Sigmoid colon (tissue), 6 donors: ENCODE measurements at regions not wholly inside any gene's neighbourhood (a gene's known extent, or its start where the extent isn't known, plus 50 kb on each side); places are given as distances from the start of the nearest gene placed in this dataset.

Experiments
- DNase-seq: peaks from one replicate; pipeline ENCODE4 v3.0.0-alpha.2; 2019
- H3K27ac ChIP-seq, 4 donors: fragments of 200-600 bp; sonication (generic); one replicate each; pipeline ENCODE4 v1.5.1; 2016 to 2019; ENCODE audit warnings: mild to moderate bottlenecking in 1 of 4
- H3K27me3 ChIP-seq, 3 donors: fragments of 200-600 bp; sonication (generic); one replicate each; pipeline ENCODE4 v1.5.1; 2019; ENCODE audit warnings: mild to moderate bottlenecking in 1 of 3
- H3K36me3 ChIP-seq, 4 donors: fragments of 200-600 bp; sonication (generic); one replicate each; pipeline ENCODE4 v1.5.1; 2016 to 2019
- H3K4me1 ChIP-seq, 4 donors: fragments of 200-600 bp; sonication (generic); one replicate each; pipeline ENCODE4 v1.5.1; 2017 to 2019
- H3K4me3 ChIP-seq, 4 donors: fragments of 200-600 bp; sonication (generic); one replicate each; pipeline ENCODE4 v1.5.1; 2017 to 2019; ENCODE audit warnings: mild to moderate bottlenecking in 2 of 4, moderate library complexity in 1 of 4
- H3K9me3 ChIP-seq, 4 donors: fragments of 200-600 bp in 3 of 4; sonication (generic) in 3 of 4; one replicate each; pipeline versions ENCODE4 v1.5.1 to v1.6.1; 2013 to 2019
- EP300 ChIP-seq, 4 donors: sonication (generic); formaldehyde crosslinking; IDR thresholded peaks; one replicate each; pipeline ENCODE4 v1.6.1; 2017; ENCODE audit warnings: antibody characterized with exemption in 4 of 4
- POLR2A ChIP-seq, 2 donors: fragments of 450-650 bp; IDR thresholded peaks; one replicate each; pipeline ENCODE4 v1.6.1; 2016; ENCODE audit warnings: antibody characterized with exemption in 2 of 2, mild to moderate bottlenecking in 2 of 2, moderate library complexity in 2 of 2
- POLR2AphosphoS5 ChIP-seq, 4 donors: sonication (generic); formaldehyde crosslinking; IDR thresholded peaks; one replicate each; pipeline ENCODE4 v1.6.1; 2017; ENCODE audit warnings: antibody characterized with exemption in 4 of 4
- WGBS, 2 donors: extraction: QIAGEN DNeasy Blood & Tissue Kit; methylation state at CpG; one replicate each; pipeline ENCODE4 v1.1.7; 2013; 5-methylcytosine and 5-hydroxymethylcytosine counted together
- intact Hi-C: fragments of 100-400 bp; cut with DNase I; formaldehyde crosslinking; loops from one replicate; pipeline ENCODE4 v1.15.1; 2023
- TF ChIP-seq, protein P1 (sequence below), 4 experiments: fragments of 450-650 bp in 3 of 4; fragments of 200-600 bp in 1 of 4; IDR thresholded peaks; one replicate each; pipeline ENCODE4 v1.5.1; 2016 to 2019; ENCODE audit warnings: antibody characterized with exemption in 4 of 4, mild to moderate bottlenecking in 3 of 4, moderate library complexity in 2 of 4
- donor health status: healthy with polysubstance abuse.
- donor health status: healthy.

DNA sequence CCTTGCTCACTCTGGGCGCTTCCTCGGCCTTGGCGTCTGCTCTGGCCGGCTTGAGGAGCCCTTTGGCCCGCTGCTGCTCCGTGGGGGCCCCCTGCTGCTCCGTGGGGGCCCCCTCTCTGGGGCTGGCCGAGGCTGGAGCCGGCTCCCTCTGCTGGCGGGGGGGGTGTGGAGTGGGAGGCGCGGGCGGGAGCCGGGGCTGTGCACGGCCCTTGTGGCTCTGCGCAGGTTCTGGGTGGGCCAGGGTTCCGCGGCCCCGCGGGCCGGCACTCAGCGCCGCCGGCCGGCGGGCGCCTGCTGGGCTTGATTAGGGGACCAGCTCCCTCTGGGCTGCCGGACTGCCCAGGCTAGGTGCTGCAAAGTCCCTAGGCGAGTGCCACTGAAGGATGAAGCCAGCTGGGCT, 436.2 kb downstream of the SLITRK6 start:
- DNase-seq, result no peak
- Histone ChIP-seq H3K27me3 (no peaks in the 10 kb centered on the region), H3K9me3 (no peaks in the 10 kb centered on the region), H3K27ac (no peak overlapping the region), H3K36me3 (no peaks in the 10 kb centered on the region), H3K4me1 (no peaks in the 10 kb centered on the region), H3K4me3 (no peak overlapping the region)
- intact Hi-C loops, result no loop called here
- 91 to 92% methylated on average over 29 of the region's 29 CpGs for WGBS, 2 donors
- TF ChIP-seq POLR2AphosphoS5 (IDR thresholded peaks at IDR 0.05), result no peak
- no peak for TF ChIP-seq POLR2A (IDR thresholded peaks at IDR 0.05)
- no peak for TF ChIP-seq EP300 (IDR thresholded peaks at IDR 0.05)

DNA sequence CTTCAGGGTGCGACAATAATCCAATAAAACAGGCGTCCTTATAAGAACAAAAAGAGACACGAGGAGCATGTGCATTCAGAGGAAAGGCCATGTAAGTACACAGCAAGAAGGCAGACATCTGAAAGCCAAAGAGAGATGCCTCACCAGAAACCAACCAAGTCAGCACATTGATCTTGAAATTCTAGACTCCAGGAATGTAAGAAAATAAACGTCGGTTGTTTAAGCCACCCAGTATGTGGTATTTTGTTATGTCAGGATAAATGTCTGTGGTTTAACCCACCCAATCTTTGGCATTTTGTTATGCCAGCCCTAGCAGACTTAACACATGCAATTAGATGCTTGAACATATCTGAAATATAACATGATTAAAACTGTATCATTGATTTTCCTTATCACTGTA, 452.0 kb downstream of the SLITRK6 start:
- no peak overlapping the region for H3K27ac ChIP-seq
- H3K4me3 ChIP-seq, result no peak overlapping the region
- DNase-seq, result no peak
- H3K27me3 ChIP-seq, result no peaks in the 10 kb centered on the region
- no peaks in the 10 kb centered on the region for H3K36me3 ChIP-seq
- no peaks in the 10 kb centered on the region for H3K4me1 ChIP-seq
- TF ChIP-seq POLR2AphosphoS5 (IDR thresholded peaks at IDR 0.05) (no peak), POLR2A (IDR thresholded peaks at IDR 0.05) (no peak), EP300 (IDR thresholded peaks at IDR 0.05) (no peak)
- TF ChIP-seq, protein P1, sequence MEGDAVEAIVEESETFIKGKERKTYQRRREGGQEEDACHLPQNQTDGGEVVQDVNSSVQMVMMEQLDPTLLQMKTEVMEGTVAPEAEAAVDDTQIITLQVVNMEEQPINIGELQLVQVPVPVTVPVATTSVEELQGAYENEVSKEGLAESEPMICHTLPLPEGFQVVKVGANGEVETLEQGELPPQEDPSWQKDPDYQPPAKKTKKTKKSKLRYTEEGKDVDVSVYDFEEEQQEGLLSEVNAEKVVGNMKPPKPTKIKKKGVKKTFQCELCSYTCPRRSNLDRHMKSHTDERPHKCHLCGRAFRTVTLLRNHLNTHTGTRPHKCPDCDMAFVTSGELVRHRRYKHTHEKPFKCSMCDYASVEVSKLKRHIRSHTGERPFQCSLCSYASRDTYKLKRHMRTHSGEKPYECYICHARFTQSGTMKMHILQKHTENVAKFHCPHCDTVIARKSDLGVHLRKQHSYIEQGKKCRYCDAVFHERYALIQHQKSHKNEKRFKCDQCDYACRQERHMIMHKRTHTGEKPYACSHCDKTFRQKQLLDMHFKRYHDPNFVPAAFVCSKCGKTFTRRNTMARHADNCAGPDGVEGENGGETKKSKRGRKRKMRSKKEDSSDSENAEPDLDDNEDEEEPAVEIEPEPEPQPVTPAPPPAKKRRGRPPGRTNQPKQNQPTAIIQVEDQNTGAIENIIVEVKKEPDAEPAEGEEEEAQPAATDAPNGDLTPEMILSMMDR (IDR thresholded peaks at IDR 0.05), result no peak
- WGBS, 2 donors, result 79 to 81% methylated on average over 5 of the region's 5 CpGs
- intact Hi-C loops, result no loop called here
- no peaks in the 10 kb centered on the region for H3K9me3 ChIP-seq

DNA sequence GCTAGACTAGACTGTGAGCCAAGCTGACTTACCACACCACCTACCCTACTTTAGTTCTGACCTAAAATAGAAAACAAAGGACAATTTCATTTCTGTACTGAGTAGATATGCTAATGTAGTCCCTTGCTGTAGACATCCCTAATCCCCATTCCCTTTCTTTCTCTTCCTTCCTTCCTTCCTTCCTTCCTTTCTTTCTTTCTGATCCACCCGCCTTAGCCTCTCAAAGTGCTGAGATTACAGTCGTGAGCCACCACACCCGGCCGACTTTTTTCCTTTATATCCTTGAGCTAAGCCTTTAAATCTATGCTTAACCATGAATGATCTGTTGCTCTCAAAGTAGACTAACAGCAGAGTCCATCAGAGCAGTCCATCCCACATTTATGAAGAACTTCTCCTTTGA, 465.0 kb downstream of the SLITRK6 start:
- WGBS, 2 donors, result 87 to 89% methylated on average over 4 of the region's 4 CpGs
- Histone ChIP-seq H3K36me3 (no peaks in the 10 kb centered on the region), H3K27ac (no peak overlapping the region), H3K4me1 (no peaks in the 10 kb centered on the region), H3K9me3 (no peaks in the 10 kb centered on the region), H3K4me3 (no peak overlapping the region), H3K27me3 (no peaks in the 10 kb centered on the region)
- TF ChIP-seq, protein P1 (IDR thresholded peaks at IDR 0.05), result no peak
- TF ChIP-seq POLR2A (IDR thresholded peaks at IDR 0.05), result no peak
- TF ChIP-seq EP300 (IDR thresholded peaks at IDR 0.05), result no peak
- no peak for TF ChIP-seq POLR2AphosphoS5 (IDR thresholded peaks at IDR 0.05)
- DNase-seq, result no peak
- intact Hi-C loops, result no loop called here

DNA sequence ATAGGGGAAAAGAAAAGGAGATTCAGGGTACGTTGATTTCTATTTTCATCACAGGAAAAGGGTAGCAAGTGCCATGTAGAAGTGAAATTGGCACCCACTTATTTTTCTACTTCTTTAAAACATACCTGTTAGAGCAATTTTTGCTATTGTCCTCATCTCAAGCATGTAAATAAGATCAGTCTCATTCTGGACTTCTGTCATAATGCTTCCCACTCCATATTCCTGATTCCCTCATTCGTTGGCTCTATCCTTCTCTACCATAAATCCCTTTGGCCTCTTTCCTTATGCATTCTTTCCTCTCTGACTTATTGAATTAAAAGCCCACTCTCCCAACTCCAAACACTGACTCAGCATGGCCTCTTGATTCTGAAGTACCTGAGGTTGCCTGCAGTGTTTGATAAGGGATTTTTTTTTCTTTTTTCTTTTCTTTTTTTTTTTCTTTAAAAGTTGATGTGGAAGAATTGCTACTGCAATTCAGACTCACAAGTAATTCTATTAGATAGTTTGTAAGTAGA, 465.7 kb downstream of the SLITRK6 start:
- Histone ChIP-seq H3K27me3 (no peaks in the 10 kb centered on the region), H3K36me3 (no peaks in the 10 kb centered on the region), H3K9me3 (no peaks in the 10 kb centered on the region), H3K4me1 (no peaks in the 10 kb centered on the region), H3K27ac (no peak overlapping the region), H3K4me3 (no peak overlapping the region)
- TF ChIP-seq EP300 (IDR thresholded peaks at IDR 0.05) (no peak), POLR2AphosphoS5 (IDR thresholded peaks at IDR 0.05) (no peak), POLR2A (IDR thresholded peaks at IDR 0.05) (no peak)
- TF ChIP-seq, protein P1 (IDR thresholded peaks at IDR 0.05), result no peak
- no peak for DNase-seq
- intact Hi-C loops, result no loop called here
- 36 to 44% methylated on average over 2 of the region's 2 CpGs for WGBS, 2 donors

DNA sequence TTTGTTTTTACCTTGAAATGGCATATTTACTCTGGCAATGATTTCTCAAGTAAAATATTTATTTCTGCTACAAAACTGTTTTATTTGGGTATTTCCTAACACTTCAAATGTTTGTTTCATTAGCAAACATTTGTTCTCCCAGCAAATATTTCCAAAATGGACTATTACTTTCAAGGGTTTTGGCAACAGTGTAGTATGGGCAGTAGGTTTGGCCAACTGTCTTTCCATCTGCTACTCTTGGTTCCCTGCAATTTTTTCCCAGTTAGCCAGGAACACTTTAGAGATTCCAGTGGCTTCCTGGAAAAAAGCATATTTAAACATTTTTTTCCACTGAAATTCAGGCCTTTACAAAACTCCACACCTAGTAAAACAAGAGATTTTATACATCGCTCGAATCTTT, 466.6 kb downstream of the SLITRK6 start:
- Histone ChIP-seq H3K4me3 (no peak overlapping the region), H3K36me3 (no peaks in the 10 kb centered on the region), H3K27me3 (no peaks in the 10 kb centered on the region), H3K4me1 (no peaks in the 10 kb centered on the region), H3K27ac (no peak overlapping the region), H3K9me3 (no peaks in the 10 kb centered on the region)
- 85 to 86% methylated on average over 2 of the region's 2 CpGs for WGBS, 2 donors
- no peak for DNase-seq
- intact Hi-C loops, result no loop called here
- TF ChIP-seq POLR2AphosphoS5 (IDR thresholded peaks at IDR 0.05), result no peak
- TF ChIP-seq, protein P1 (IDR thresholded peaks at IDR 0.05), result no peak
- no peak for TF ChIP-seq POLR2A (IDR thresholded peaks at IDR 0.05)
- TF ChIP-seq EP300 (IDR thresholded peaks at IDR 0.05), result no peak
